Sigmoid colon (tissue), 6 donors: ENCODE measurements at regions not wholly inside any gene's neighbourhood (a gene's known extent, or its start where the extent isn't known, plus 50 kb on each side); places are given as distances from the start of the nearest gene placed in this dataset.

ENCODE experiments used
- DNase-seq: peaks from one replicate; pipeline ENCODE4 v3.0.0-alpha.2; 2019
- H3K27ac ChIP-seq, 4 donors: fragments of 200-600 bp; sonication (generic); one replicate each; pipeline ENCODE4 v1.5.1; 2016 to 2019; ENCODE audit warnings: mild to moderate bottlenecking in 1 of 4
- H3K27me3 ChIP-seq, 3 donors: fragments of 200-600 bp; sonication (generic); one replicate each; pipeline ENCODE4 v1.5.1; 2019; ENCODE audit warnings: mild to moderate bottlenecking in 1 of 3
- H3K36me3 ChIP-seq, 4 donors: fragments of 200-600 bp; sonication (generic); one replicate each; pipeline ENCODE4 v1.5.1; 2016 to 2019
- H3K4me1 ChIP-seq, 4 donors: fragments of 200-600 bp; sonication (generic); one replicate each; pipeline ENCODE4 v1.5.1; 2017 to 2019
- H3K4me3 ChIP-seq, 4 donors: fragments of 200-600 bp; sonication (generic); one replicate each; pipeline ENCODE4 v1.5.1; 2017 to 2019; ENCODE audit warnings: mild to moderate bottlenecking in 2 of 4, moderate library complexity in 1 of 4
- H3K9me3 ChIP-seq, 4 donors: fragments of 200-600 bp in 3 of 4; sonication (generic) in 3 of 4; one replicate each; pipeline versions ENCODE4 v1.5.1 to v1.6.1; 2013 to 2019
- CTCF ChIP-seq, 4 experiments: fragments of 450-650 bp in 3 of 4; fragments of 200-600 bp in 1 of 4; IDR thresholded peaks; one replicate each; pipeline ENCODE4 v1.5.1; 2016 to 2019; ENCODE audit warnings: antibody characterized with exemption in 4 of 4, mild to moderate bottlenecking in 3 of 4, moderate library complexity in 2 of 4
- EP300 ChIP-seq, 4 donors: sonication (generic); formaldehyde crosslinking; IDR thresholded peaks; one replicate each; pipeline ENCODE4 v1.6.1; 2017; ENCODE audit warnings: antibody characterized with exemption in 4 of 4
- POLR2A ChIP-seq, 2 donors: fragments of 450-650 bp; IDR thresholded peaks; one replicate each; pipeline ENCODE4 v1.6.1; 2016; ENCODE audit warnings: antibody characterized with exemption in 2 of 2, mild to moderate bottlenecking in 2 of 2, moderate library complexity in 2 of 2
- POLR2AphosphoS5 ChIP-seq, 4 donors: sonication (generic); formaldehyde crosslinking; IDR thresholded peaks; one replicate each; pipeline ENCODE4 v1.6.1; 2017; ENCODE audit warnings: antibody characterized with exemption in 4 of 4
- WGBS, 2 donors: extraction: QIAGEN DNeasy Blood & Tissue Kit; methylation state at CpG; one replicate each; pipeline ENCODE4 v1.1.7; 2013; 5-methylcytosine and 5-hydroxymethylcytosine counted together
- intact Hi-C: fragments of 100-400 bp; cut with DNase I; formaldehyde crosslinking; loops from one replicate; pipeline ENCODE4 v1.15.1; 2023
- donor health status: healthy with polysubstance abuse.
- donor health status: healthy.

GRCh38 chrX:27078371-27078770 is 384.8 kb downstream of the PPP4R3C start:
- no peak for TF ChIP-seq POLR2A (IDR thresholded peaks at IDR 0.05)
- TF ChIP-seq POLR2AphosphoS5 (IDR thresholded peaks at IDR 0.05): no peak
- intact Hi-C loops: no loop called here
- 90% methylated on average over 1 of the region's 1 CpG for whole genome bisulfite sequencing, 2 donors
- Histone ChIP-seq H3K36me3 (no peaks in the 10 kb centered on the region), H3K4me1 (no peaks in the 10 kb centered on the region), H3K4me3 (no peak overlapping the region), H3K27me3 (no peaks in the 10 kb centered on the region), H3K27ac (no peak overlapping the region), H3K9me3 (no peaks in the 10 kb centered on the region)
- no peak for DNase-seq

GRCh38 chrX:27057883-27058282 is 405.3 kb downstream of the PPP4R3C start:
- 80 to 83% methylated on average over 5 of the region's 5 CpGs for WGBS, 2 donors
- intact Hi-C loops: no loop called here
- Histone ChIP-seq H3K4me3 (no peak overlapping the region), H3K27ac (no peak overlapping the region), H3K27me3 (no peaks in the 10 kb centered on the region), H3K36me3 (no peaks in the 10 kb centered on the region), H3K4me1 (no peaks in the 10 kb centered on the region), H3K9me3 (no peaks in the 10 kb centered on the region)
- TF ChIP-seq EP300 (IDR thresholded peaks at IDR 0.05) (no peak), POLR2A (IDR thresholded peaks at IDR 0.05) (no peak), POLR2AphosphoS5 (IDR thresholded peaks at IDR 0.05) (no peak), CTCF (IDR thresholded peaks at IDR 0.05) (no peak)
- DNase-seq: no peak

- no peaks in the 10 kb centered on the region for H3K9me3 ChIP-seq
- no peak for DNase-seq
- H3K27me3 ChIP-seq: no peaks in the 10 kb centered on the region
- H3K4me1 ChIP-seq: no peaks in the 10 kb centered on the region
- TF ChIP-seq POLR2AphosphoS5 (IDR thresholded peaks at IDR 0.05) (no peak), CTCF (IDR thresholded peaks at IDR 0.05) (no peak), POLR2A (IDR thresholded peaks at IDR 0.05) (no peak), EP300 (IDR thresholded peaks at IDR 0.05) (no peak)
- WGBS, 2 donors: 43 to 81% methylated on average over 1 of the region's 1 CpG
- H3K4me3 ChIP-seq: no peak overlapping the region
- no peak overlapping the region for H3K27ac ChIP-seq
- no peaks in the 10 kb centered on the region for H3K36me3 ChIP-seq
- intact Hi-C loops: no loop called here
Observed at GRCh38 chrX:27039332-27039731, 423.8 kb downstream of the PPP4R3C start.

GRCh38 chrX:27008486-27008885 is 454.7 kb downstream of the PPP4R3C start:
- H3K4me3 ChIP-seq: no peak overlapping the region
- intact Hi-C loops: no loop called here
- no peaks in the 10 kb centered on the region for H3K27me3 ChIP-seq
- no peaks in the 10 kb centered on the region for H3K4me1 ChIP-seq
- no peak overlapping the region for H3K27ac ChIP-seq
- no peaks in the 10 kb centered on the region for H3K36me3 ChIP-seq
- no peak for TF ChIP-seq POLR2A (IDR thresholded peaks at IDR 0.05)
- TF ChIP-seq POLR2AphosphoS5 (IDR thresholded peaks at IDR 0.05): no peak
- no peak for TF ChIP-seq EP300 (IDR thresholded peaks at IDR 0.05)
- TF ChIP-seq CTCF (IDR thresholded peaks at IDR 0.05): no peak
- 62 to 64% methylated on average over 5 of the region's 5 CpGs for WGBS, 2 donors
- DNase-seq: no peak
- no peaks in the 10 kb centered on the region for H3K9me3 ChIP-seq

GRCh38 chrX:26999634-27000033 is 463.5 kb downstream of the PPP4R3C start:
- TF ChIP-seq EP300 (IDR thresholded peaks at IDR 0.05) (no peak), CTCF (IDR thresholded peaks at IDR 0.05) (no peak), POLR2AphosphoS5 (IDR thresholded peaks at IDR 0.05) (no peak), POLR2A (IDR thresholded peaks at IDR 0.05) (no peak)
- WGBS, 2 donors: 77 to 91% methylated on average over 1 of the region's 1 CpG
- Histone ChIP-seq H3K9me3 (no peaks in the 10 kb centered on the region), H3K4me3 (no peak overlapping the region), H3K36me3 (no peaks in the 10 kb centered on the region), H3K27ac (no peak overlapping the region), H3K27me3 (no peaks in the 10 kb centered on the region), H3K4me1 (no peaks in the 10 kb centered on the region)
- intact Hi-C loops: no loop called here
- no peak for DNase-seq
